ENCODE measurements at regions not wholly inside any gene's neighbourhood (a gene's known extent, or its start where the extent isn't known, plus 50 kb on each side); places are given as distances from the start of the nearest gene placed in this dataset.

DNA sequence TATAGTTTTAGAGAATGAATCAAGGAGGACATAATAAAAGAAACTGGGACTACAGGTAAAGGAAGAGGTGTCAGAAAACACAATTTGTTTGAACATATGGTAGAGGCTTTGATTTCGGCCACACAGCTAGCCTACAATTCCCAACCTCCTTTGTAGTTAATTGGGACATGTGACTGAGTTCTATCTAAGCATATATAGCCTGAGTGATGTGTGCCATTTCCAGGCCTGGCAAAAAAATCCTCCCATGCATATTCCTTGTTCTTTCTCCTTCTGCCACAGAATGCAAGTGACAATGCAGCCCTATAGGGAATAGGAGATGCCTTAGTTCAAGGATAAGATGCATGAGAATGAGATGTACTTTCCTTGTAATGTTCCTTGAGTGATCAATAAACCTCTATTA lies 590.7 kb upstream of the STEAP1 start:
- no peak for TF ChIP-seq POLR2A (IDR thresholded peaks at IDR 0.05; ENCODE audit: low read depth, low read length)
- no peak for TF ChIP-seq POLR2AphosphoS5 (IDR thresholded peaks at IDR 0.05; ENCODE audit: low read depth, low read length)

Measured in GM12892 (cell line).